ENCODE measurements at regions not wholly inside any gene's neighbourhood (a gene's known extent, or its start where the extent isn't known, plus 50 kb on each side); places are given as distances from the start of the nearest gene placed in this dataset.

DNA sequence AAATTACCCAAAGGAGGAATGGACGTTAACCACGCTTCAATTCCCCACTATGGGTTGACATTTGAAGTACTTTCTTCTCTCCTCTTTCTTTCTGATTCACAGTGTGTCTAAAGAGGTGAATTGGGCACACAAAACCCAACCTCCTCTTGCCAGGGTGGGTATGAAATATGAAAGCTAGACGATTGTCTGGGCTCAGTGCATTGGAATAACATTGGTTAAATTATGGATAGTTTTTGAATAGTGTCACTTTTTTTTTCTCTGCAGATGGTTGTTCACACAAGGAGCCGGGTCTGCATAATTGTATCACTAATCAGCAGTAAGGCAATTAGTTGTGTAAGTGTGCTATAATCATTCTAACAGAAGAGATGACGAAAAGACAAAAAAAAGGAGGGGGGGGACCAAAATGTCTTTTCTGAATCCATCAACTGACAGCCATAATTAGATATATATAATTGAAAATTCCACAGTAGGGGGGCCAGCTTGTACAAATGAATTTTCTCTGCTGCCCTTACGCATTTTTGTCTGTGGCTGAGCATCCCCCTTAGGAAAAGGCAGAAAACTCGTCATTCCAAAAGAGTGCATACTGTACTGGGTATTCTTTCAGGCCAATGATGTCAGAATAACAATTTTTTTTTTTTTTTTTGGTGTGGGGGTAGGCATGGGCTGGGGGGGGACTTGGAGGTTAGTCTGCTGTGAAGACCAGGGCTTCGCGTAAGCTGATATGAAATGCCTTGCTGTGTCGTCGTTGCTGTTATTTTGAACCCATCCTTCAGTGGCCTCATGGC is 307.5 kb upstream of the SALL1 start:
- ChIA-PET POLR2A (no interaction called here), CTCF (no interaction called here)

DNA sequence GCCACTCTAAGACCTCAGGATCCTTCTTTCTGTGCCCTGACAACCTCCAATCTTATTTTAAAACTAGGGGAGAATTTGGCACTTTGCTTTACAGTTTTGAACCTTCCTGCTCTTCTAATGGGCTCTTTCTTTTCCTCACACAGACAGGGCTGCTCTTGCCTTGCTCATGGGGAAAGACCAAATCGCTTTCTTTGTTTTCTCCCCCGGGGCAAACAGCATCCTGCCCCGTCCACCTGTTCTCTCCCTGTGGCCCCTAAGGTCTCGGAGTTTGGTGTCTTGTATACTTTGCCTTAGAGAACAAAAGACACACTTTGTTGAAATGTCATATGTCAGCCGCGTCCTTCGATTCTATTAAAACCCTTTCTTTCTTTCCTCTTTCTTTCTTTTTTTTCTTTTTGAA is 306.7 kb upstream of the SALL1 start:
- CTCF ChIA-PET, result no interaction called here
- POLR2A ChIA-PET, result no interaction called here

DNA sequence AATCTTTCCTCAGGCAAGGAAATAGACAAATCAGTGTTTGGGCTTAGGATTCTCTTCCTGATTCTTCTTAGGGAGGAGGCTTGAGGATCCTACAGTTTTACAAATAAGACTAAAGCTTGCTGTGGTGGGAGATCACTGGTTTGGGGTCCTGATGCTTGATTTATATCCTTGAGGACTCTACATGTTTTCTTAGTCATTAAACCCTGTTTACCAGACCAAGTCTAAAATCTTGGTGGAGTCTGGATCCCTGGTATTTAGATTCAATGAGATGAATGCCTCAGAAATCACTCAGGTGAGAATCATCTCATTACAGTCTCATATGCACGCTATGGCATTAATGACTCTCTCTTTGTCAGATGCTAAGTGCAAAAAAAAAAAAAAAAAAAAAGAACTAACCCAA is 304.3 kb upstream of the SALL1 start:
- ChIA-PET CTCF (no interaction called here), POLR2A (no interaction called here)

DNA sequence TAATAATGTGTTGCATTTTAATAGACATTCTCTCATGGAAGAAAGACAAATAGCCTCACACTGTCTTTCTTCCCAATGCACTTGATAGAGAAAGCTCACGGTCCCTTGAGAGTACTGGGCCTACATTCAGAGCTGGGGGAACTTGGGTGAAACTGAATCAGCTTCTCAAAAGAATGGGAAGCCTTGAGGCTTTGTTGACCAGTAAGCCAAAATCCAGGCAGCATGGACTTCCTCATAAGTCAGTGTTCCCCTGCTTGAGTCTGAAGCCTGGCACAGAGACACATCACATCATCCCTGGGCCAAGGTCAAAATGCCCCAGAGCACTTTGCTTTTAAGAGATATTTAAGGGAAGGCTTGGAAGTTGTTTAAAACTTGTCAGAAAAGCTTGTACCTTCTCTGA is 302.2 kb upstream of the SALL1 start:
- POLR2A ChIA-PET, result no interaction called here
- CTCF ChIA-PET, result no interaction called here

DNA sequence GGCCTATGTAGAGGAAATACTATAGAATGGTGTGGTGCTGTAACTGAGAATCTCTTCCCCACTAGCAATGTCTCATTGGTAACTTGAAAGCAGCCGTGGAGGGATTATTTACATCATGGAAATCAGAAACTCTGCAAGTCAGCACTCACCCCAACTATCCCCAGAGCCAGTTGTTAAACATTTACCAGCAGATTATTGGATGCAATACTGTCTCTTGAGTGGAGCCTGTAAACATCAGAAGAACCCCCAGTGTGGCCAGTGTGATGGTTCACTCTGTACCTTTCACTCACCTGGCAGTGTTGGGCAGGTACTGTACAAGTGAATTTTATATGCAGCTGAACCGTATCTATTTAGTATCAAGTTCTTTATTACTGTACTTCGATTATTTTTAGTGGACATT is 299.8 kb upstream of the SALL1 start:
- POLR2A ChIA-PET, result no interaction called here
- CTCF ChIA-PET, result no interaction called here

DNA sequence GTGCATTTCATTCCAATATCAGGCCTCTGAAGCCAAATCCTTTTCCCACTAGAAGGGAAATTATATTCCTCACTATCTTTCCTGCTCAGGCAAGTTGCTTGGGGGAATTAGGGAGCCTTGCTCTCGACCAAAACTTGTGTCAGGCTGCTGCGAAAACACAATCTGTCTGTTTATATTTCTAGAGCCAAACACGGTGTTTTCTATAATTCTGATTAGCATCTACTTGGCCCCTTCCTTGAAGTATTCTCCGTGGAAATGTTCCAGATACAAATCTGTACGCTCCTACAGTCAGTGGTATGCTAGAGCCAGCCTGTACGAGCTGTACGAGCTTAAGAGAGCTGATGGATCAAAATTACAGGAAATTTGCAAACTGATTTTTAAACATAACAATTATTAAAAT is 299.3 kb upstream of the SALL1 start:
- POLR2A ChIA-PET, result no interaction called here

DNA sequence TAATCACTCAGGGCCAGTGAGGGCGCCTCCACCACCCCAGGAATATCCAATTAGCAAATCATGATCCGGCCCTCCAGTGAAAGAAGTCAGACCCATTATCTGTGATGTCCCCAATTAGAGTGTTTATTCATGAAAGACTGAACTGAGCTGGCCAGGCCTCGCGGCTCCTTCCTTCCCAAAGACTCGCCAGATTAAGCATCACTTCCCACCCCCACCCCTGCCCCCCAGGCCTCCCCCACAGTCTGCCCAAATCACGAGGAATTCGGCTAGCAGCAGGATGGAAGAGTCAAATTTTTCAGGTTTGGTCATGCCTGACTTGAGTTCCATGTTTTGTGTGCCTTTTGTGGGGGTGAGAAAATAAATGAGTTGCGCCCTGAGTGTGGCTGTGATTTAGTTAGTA is 298.4 kb upstream of the SALL1 start:
- ChIA-PET CTCF (no interaction called here), POLR2A (no interaction called here)

More for the DNA sequence above, 299.3 kb upstream of the SALL1 start:
- CTCF ChIA-PET, result no interaction called here

DNA sequence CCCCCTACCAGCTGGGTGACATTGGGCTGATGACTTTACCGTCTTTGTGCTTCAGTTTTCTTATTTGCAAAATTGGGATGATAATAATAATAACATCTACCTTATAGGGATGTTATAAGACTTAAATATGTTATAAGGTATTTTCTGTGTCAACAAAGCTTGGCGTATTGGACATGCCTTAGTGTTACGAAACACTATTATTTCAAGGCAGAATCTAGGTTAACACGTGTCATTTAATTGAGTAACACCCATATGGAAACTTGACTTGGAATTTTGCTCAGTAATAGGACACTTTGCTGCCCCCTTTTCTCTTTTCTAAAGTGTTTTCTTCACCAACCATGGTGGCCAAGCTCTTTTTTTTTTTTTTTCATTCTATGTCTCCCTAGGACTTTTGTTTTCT is 294.2 kb upstream of the SALL1 start:
- CTCF ChIA-PET, result no interaction called here
- POLR2A ChIA-PET, result no interaction called here

DNA sequence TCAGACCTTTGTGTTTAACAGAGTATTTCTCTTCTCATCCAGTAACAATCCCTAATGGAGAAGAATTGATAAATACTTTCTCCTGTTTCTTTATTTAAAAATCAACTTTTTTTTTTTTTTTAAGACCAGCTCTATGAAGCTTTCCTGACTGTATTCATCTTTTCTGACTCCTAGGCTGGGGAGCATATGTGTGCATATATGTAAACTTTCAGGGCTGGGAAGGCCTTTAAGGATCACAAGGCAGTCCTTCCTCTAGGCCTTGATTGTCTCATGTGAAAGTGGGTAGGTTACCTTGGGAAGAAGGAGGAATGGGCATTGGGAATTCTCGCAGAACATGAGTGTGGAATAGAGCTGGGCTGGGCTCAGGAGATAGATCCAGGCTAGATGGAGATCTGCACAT is 292.9 kb upstream of the SALL1 start:
- POLR2A ChIA-PET, result no interaction called here
- CTCF ChIA-PET, result no interaction called here

DNA sequence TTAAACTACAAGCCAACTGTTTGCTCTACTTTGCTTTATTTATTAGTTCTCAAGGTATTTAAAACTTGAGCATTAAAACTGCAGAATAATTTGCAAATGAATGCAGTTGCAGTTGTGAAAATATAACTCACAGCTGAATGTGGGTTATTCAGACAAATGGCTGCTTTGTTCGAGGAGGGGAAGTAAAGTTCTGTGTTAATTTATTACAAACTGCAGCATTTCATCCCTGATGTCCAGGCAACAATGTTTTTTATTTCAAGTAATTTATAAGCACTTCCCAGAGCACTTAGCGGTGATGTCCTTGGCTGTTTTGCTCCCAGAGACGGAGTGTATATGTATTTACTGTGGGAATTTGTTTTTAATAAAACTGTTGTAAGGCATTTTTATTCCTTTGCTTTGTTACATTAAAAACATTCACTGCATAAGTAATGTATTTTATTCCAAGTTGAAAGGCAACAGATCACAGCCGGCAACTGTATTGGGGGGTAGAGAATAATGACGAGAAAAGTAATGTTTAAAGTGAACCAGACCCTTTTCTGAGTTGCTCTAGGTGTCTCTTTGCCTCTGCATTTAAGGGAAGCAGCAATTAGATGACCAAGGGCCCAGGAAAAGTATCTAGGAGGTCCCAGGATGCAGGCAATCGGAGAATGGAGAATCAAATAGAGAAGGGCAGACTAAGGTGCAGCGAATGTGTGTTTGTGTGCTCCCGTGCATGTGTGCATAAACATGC is 291.2 kb upstream of the SALL1 start:
- ChIA-PET CTCF (no interaction called here), POLR2A (no interaction called here)

DNA sequence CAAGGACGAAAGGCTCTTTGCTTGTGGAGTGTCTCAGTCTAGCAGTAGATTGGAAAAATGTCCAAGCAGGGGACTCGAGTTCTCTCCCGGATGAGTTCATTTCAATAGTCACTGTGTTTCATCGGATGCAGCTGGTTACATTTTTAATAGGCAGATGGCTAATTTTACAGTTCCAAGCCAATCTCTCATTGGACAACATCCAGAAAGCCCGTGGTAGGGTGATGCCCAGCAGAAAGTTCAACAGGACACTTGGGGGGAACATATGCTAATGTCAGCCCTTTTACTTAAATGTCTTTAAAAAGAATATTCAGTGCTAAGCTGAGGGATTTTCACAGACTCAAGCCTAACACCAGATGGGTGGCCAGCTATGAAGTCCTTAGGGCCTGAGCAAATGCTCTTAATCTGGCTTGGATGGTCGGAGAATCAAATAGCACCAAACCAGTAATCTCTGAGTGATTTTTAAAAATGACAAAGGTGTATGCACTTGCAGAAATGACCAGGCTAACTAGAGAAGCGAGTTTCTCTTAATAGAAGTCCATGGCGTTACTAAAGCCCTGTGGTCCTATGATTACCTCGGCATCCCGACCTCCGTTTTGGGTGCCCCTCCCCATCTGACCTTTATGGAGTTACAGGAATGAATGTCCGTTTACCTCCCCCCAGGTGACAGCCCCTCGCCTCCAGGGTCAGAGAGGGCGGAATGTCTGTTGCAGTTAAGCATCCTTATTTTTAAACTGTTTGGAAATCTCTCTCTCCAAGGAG is 289.2 kb upstream of the SALL1 start:
- ChIA-PET CTCF (no interaction called here), POLR2A (no interaction called here)

DNA sequence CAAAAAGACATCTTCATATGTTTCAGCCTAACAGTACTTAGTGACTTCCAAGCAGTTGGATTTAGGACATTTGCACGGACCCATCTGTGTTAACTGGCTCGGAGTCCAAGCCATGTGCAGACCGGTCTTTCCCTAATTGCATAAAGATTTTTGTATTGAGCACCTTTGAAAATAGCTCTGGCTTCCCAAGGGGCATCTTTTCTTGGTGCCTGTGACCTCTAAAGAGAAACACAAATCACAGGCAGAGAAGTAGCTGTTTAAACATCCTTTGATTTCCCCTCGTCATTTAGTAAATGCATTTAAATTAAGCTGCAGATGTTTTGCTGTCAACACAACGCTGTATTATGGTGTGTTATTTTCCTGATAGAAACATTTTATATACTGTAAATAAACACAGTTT is 288.2 kb upstream of the SALL1 start:
- CTCF ChIA-PET, result no interaction called here
- POLR2A ChIA-PET, result no interaction called here

DNA sequence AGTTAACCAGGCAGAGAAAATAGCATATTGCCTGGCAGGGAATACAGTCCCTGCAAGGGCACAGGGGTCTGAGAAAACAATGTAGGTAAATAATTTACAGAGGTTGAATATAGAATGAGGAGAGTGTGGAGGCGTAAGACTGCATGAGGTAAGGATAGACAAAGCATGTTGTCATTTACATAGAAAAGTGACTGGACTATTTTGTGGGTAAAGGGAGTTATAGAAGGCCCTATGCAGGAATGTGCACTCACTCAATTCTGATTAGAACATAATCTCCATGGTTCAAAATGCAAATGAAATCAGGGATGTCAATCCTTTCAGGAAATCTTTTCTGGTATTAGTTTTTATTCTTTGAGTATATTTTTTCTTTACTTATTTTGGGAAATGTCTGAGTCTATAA is 285.7 kb upstream of the SALL1 start:
- POLR2A ChIA-PET, result no interaction called here
- CTCF ChIA-PET, result no interaction called here

DNA sequence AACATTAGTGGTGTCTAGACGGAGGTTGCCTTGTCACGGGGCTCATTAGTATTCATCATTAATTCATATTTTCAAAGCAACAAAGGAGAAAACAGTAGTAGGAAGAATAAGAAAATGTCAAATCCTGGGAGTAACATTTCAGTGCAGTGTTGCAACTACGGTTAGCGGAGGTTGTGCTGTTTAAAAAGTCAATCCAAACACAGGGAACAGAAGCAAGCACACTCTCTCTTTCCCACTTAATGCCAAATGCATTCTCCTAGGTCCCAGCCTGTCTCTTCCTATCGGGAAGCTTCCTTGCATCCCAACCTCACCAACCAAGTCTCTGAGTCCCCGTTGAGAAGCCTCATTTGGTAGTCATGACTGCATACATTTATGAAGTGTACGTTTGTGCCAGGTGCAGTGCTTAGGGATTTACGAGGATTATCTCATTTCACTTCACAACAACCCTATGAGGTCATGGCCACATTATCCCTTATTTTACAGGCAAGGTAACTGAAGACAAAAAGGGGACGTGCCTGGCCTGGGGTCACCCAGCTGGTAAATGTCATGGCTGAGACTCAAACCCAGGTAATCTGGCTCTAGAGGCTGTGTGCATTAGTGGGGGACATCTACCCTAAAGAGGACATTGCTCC is 283.6 kb upstream of the SALL1 start:
- CTCF ChIA-PET, result no interaction called here

DNA sequence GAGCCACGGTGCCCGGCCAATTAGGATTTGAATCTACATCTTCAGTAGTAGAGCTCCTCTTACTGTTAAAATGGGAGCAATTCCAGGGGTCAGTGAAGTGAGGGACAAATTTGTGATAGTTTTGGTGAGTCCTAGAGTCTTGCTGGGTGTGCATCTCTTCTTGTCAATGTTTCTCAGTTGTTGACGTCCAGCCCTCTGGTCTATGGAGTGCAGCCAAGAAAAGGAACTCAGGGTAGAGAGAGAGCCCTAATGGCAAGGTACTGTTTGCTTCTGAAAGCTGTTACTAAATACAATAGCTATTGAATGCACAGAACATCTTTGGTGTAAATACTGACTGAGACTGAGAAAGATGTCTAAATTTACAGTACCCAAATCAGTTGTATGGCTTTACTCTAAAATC is 282.5 kb upstream of the SALL1 start:
- CTCF ChIA-PET, result no interaction called here
- POLR2A ChIA-PET, result no interaction called here

More for the DNA sequence above, 283.6 kb upstream of the SALL1 start:
- POLR2A ChIA-PET, result no interaction called here

DNA sequence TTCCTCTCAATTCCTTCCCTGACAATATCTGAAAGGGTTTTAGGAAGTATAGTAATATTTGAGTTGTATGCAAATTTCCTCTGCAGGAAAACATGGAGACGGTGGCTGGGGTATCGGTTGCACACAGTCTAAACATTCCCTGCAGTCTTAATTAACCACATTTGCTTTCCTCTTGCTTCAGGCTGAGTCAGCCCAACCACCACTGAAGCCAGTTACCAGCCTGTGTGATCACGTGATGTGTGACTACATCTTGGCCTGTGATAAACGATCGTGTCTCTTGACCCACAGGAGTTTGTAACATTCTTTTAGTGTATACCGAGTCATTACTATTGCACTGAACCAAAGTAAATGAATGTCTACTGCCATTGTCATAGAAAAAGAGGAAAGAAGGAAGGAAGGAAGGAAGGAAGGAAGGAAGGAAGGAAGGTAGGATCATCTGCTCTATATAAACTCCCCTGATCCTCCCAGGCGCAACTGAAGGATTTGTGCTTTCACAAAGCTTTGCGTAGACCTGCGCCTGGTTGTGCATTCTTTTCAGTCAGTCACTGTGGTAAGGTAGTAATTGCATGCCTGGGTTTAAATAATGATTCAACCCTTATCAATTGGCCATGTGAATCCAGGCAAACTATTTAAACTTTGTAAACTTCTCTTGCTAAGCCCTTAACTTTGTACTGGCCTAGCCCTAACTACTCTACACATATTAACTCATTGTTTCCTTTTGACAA is 280.6 kb upstream of the SALL1 start:
- CTCF ChIA-PET, result no interaction called here
- POLR2A ChIA-PET, result no interaction called here

DNA sequence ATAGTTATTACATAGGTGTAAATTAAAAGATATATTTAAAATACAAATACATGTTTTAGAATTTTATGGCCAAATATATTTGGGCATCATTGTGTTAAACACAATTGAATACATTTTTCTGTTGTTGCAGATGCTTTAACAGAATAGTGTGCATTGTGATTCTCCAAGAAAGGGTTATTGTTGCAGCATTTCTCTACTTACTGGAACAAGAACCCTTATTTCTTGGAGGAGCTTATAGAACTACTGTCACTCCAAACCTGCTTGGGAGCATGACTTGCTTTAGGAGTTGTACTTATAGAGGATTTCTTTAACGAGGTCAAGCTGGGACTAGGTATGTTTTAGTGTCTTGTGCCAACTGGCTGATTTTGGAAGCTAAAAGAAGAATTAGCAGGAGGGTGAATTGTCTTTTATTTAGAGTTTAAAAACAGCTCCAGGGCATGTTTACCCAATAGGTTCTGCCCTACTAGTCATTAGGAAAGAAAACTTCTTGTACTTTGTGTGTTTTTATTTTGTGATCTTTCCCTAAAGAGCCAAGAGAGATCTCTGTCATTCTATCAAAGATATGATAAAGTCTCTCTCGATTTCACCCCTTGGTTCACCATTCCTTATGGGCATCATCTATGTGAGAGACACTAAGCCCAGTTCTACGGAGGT is 279.8 kb upstream of the SALL1 start:
- POLR2A ChIA-PET, result no interaction called here

DNA sequence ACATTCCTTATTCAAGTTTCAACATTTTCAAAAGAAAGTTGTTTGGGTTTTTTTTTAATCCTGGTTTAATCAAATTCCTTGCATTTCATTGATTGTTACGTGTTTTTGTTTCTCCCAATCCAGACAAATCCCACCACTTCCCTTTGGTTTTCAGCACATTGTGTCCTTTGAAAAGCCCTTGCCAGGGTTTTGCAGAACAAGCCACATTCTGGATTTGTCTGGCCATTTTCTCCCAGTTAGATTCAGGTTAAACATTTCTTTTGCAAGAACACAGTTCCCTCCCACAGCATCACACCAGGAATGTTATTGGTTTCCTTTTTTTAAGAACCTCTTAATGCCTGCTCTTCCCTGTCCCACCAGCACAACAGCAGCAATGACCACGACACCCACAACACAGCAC is 278.0 kb upstream of the SALL1 start:
- ChIA-PET POLR2A (no interaction called here), CTCF (no interaction called here)

More for the DNA sequence above, 279.8 kb upstream of the SALL1 start:
- CTCF ChIA-PET, result no interaction called here

DNA sequence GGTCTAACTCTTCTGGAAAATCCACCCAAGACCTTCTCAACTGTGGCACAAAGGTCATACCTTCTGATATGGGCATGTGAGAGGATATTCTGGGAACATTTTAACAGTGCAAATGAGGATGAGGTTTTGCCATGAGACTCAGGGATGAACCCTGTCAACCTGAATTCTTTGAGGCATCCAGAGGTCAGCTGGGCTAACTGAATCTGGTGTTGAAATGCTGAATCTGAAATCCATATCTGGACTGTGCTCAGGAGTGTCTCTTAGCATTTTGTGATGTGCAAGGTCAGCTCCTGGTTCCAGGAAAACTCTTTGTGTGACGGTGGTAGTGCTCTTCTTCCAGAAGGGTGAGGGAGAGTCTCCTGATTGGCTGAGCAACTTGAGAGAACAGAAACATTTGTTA is 276.0 kb upstream of the SALL1 start:
- ChIA-PET POLR2A (no interaction called here), CTCF (no interaction called here)

DNA sequence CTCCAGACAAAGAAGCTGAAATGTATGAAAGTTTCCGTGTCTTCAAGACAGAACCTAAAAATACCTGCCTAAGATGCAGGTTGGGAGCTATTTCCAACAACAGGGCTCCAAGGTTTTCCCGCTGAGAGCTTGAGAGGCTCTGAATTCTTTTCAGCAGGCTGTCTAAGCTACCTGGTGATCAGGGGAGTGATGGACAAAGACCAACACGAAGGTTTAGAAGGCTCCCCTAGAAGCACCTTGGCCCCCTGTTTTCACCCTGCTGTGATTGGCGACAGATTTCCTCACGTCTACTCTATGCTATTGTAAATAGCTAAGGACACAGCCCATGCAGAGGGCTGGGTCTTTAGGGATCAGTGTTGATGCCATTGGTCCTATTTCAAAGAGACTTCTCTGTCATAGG is 275.2 kb upstream of the SALL1 start:
- CTCF ChIA-PET, result no interaction called here
- POLR2A ChIA-PET, result no interaction called here
